A673 (cell line): ENCODE measurements at regions not wholly inside any gene's neighbourhood (a gene's known extent, or its start where the extent isn't known, plus 50 kb on each side); places are given as distances from the start of the nearest gene placed in this dataset.

ENCODE experiments used
- BruUV-seq: library from RNA; stranded (reverse); fragments of 400-500 nt; replicated peaks from 2 replicates; lab custom pipeline; 2021; lab: Mats Ljungman, UMichigan
- CTCF ChIA-PET: fragments of 300-600 bp; sonication (Branson Sonifier 250); formaldehyde crosslinking; loops from one replicate; lab custom pipeline; 2022; ENCODE audit warnings: antibody characterized with exemption; lab: Charles Lee
- POLR2A ChIA-PET: fragments of 300-600 bp; sonication (Branson Sonifier 250); formaldehyde crosslinking; loops from one replicate; lab custom pipeline; 2022; ENCODE audit warnings: antibody characterized with exemption; ENCODE audit not compliant: low non-redundant PET; lab: Charles Lee
- DNase-seq: peaks from one replicate; pipeline ENCODE4 v3.0.0-alpha.2; 2015; ENCODE audit warnings: low spot score
- H3K27ac ChIP-seq: fragments of 200-600 bp; sonication (generic); 2 replicates; pipeline ENCODE4 v1.5.1; 2016; ENCODE audit warnings: mixed run types, low read depth, mild to moderate bottlenecking, mixed read lengths, antibody characterized with exemption, low read length; ENCODE audit not compliant: poor library complexity, severe bottlenecking
- H3K27me3 ChIP-seq: fragments of 200-600 bp; sonication (generic); replicated peaks from 2 replicates; pipeline ENCODE4 v1.6.1; 2017; ENCODE audit warnings: mixed run types, low read depth, mild to moderate bottlenecking, mixed read lengths, antibody characterized with exemption, low read length; ENCODE audit not compliant: insufficient read depth, poor library complexity
- H3K36me3 ChIP-seq: fragments of 200-600 bp; sonication (generic); 2 replicates; pipeline ENCODE4 v1.6.1; 2016; ENCODE audit warnings: mixed run types, mild to moderate bottlenecking, mixed read lengths, antibody characterized with exemption, low read length; ENCODE audit not compliant: insufficient read depth, poor library complexity, severe bottlenecking
- H3K4me1 ChIP-seq: fragments of 200-600 bp; sonication (generic); 2 replicates; pipeline ENCODE4 v1.6.1; 2017; ENCODE audit warnings: mixed run types, mild to moderate bottlenecking, mixed read lengths, antibody characterized with exemption, low read length; ENCODE audit not compliant: insufficient read depth, poor library complexity, severe bottlenecking
- H3K4me3 ChIP-seq: fragments of 200-600 bp; sonication (generic); 2 replicates; pipeline ENCODE4 v1.5.1; 2016; ENCODE audit warnings: low read depth, mixed run types, mild to moderate bottlenecking, mixed read lengths, low read length; ENCODE audit not compliant: poor library complexity, severe bottlenecking
- H3K9me3 ChIP-seq: fragments of 200-600 bp; sonication (generic); 2 replicates; pipeline ENCODE4 v1.6.1; 2016; ENCODE audit warnings: mixed run types, low read depth, mild to moderate bottlenecking, mixed read lengths, antibody characterized with exemption, low read length; ENCODE audit not compliant: poor library complexity, severe bottlenecking
- EZH2 ChIP-seq: fragments of 200-600 bp; sonication (generic); IDR thresholded peaks from 2 replicates; pipeline ENCODE4 v1.6.1; 2017; ENCODE audit warnings: borderline replicate concordance, low read depth, mild to moderate bottlenecking, mixed read lengths, antibody characterized with exemption, low read length; ENCODE audit not compliant: poor library complexity, severe bottlenecking
- intact Hi-C: fragments of 100-400 bp; cut with micrococcal nuclease; formaldehyde crosslinking; loops from one replicate; pipeline ENCODE4 v1.10.0; 2022; ENCODE audit not compliant: unreplicated experiment
- TF ChIP-seq, protein P1 (sequence below): fragments of 300-800, 200-600 bp; sonication (generic); conservative IDR thresholded peaks from 2 replicates; pipeline ENCODE4 v1.5.1; 2017; ENCODE audit warnings: low read depth, mild to moderate bottlenecking, antibody characterized with exemption, low read length, moderate library complexity, mixed read lengths

DNA sequence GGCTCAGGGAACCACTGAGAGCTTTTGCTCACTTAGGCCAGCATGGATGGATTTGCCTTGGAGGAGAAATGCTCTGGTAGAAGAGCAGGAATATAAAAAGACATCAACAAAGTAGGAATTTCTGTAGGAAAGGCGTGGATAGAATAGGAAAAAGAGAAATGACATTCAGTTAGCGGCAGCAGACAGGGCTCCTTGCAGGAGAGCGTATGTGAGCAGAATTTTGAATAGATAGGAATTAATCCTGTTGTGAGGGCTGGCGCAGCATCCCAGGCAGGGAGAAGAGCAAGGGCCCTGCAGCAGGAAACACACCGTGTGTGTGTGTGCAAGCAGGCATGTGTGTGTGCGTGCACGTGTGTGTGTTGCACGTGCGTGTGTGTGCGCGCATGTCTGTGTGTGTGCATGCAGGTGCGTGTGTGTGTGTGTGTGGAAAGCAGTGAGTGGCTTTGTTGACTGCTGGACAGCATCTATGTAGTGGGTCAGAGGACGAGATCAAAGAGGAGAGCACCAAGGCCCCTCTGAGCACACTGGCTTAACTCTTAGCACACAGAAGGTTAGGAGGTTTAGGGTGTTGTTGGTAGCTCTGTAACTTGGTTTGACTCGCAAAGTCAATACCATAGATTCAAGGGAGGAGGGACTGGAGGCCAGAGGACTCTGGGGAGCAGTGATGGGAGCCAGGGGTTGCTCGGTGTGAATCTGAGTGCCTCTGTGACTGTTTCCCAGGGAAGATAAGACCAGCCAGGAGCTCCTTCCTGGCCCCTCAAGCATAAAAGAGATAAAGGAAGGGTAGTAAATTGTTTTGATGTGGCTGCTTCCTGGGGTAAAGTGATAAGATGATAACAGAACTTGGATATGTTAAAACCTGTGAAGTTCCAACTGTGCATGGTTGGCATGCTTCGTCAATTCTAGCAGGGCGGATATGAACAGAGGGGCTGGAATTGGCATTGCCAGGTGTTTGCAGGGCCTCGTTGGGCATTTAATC is 639.5 kb downstream of the NR2F2 start:
- intact Hi-C loops: no loop called here
- ChIA-PET CTCF (no interaction called here), POLR2A (no interaction called here)
- Histone ChIP-seq H3K4me1 (peaks cover 19% of the 10 kb centered on the region), H3K27ac (peak overlapping the region; percentile 7), H3K4me3 (no peak overlapping the region), H3K27me3 (no peaks in the 10 kb centered on the region), H3K36me3 (no peaks in the 10 kb centered on the region), H3K9me3 (no peaks in the 10 kb centered on the region)
- BruUV-seq: no TSS peak
- no peak for TF ChIP-seq EZH2
- TF ChIP-seq, protein P1, sequence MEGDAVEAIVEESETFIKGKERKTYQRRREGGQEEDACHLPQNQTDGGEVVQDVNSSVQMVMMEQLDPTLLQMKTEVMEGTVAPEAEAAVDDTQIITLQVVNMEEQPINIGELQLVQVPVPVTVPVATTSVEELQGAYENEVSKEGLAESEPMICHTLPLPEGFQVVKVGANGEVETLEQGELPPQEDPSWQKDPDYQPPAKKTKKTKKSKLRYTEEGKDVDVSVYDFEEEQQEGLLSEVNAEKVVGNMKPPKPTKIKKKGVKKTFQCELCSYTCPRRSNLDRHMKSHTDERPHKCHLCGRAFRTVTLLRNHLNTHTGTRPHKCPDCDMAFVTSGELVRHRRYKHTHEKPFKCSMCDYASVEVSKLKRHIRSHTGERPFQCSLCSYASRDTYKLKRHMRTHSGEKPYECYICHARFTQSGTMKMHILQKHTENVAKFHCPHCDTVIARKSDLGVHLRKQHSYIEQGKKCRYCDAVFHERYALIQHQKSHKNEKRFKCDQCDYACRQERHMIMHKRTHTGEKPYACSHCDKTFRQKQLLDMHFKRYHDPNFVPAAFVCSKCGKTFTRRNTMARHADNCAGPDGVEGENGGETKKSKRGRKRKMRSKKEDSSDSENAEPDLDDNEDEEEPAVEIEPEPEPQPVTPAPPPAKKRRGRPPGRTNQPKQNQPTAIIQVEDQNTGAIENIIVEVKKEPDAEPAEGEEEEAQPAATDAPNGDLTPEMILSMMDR: no peak
- no peak for DNase-seq

DNA sequence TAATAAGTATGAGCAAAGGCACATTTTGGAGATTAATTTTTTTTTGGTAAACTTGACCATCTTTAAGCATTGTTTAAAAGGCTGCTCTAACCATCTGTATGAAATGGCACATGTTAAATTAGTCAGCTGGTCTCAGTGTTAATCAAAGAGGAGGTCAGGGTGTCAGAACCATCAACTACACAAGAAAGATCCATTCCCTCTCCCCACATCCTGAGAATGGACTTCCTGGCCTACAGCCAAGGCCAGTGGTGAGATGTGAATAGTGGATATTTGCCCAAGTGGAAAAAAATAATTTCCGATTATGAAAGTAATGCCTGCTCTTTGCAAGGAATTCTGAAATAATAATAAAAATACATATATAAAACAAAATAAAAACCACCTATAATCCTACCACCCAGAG is 641.7 kb downstream of the NR2F2 start:
- H3K36me3 ChIP-seq: no peaks in the 10 kb centered on the region

DNA sequence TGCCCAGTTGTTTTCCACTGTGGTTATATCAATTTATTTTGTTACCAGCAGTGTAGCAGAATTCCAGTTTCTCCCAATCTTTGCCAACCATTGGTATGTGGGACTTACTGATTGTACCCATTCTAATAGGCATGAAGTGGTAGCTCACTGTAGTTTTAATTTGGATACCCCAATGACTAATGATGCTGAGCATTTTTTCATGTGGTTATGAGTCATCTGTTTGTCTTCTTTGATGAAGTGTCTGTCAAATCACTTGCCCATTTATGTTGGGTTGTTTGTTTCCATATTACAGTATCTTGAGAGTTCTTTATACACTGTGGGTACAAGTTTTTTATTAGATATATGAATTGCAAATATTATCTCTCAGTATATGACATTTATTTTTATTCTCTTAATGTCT is 644.3 kb downstream of the NR2F2 start:
- CTCF ChIA-PET: no interaction called here
- no peak overlapping the region for H3K4me3 ChIP-seq

More for the DNA sequence above, 641.7 kb downstream of the NR2F2 start:
- H3K4me1 ChIP-seq: peaks cover 19% of the 10 kb centered on the region
- ChIA-PET POLR2A (no interaction called here), CTCF (no interaction called here)
- H3K4me3 ChIP-seq: no peak overlapping the region
- DNase-seq: no peak
- H3K27ac ChIP-seq: no peak overlapping the region
- intact Hi-C loops: no loop called here
- no peaks in the 10 kb centered on the region for H3K27me3 ChIP-seq
- TF ChIP-seq EZH2: no peak
- TF ChIP-seq, protein P1: no peak
- H3K9me3 ChIP-seq: no peaks in the 10 kb centered on the region
- BruUV-seq: no TSS peak

More for the DNA sequence above, 644.3 kb downstream of the NR2F2 start:
- H3K9me3 ChIP-seq: no peaks in the 10 kb centered on the region
- peaks cover 10% of the 10 kb centered on the region for H3K4me1 ChIP-seq
- POLR2A ChIA-PET: no interaction called here
- intact Hi-C loops: no loop called here
- no TSS peak for BruUV-seq
- H3K27ac ChIP-seq: no peak overlapping the region
- no peaks in the 10 kb centered on the region for H3K27me3 ChIP-seq
- TF ChIP-seq, protein P1: no peak
- no peak for TF ChIP-seq EZH2
- no peaks in the 10 kb centered on the region for H3K36me3 ChIP-seq
- no peak for DNase-seq
